HS-5 (cell line): ENCODE measurements at regions not wholly inside any gene's neighbourhood (a gene's known extent, or its start where the extent isn't known, plus 50 kb on each side); places are given as distances from the start of the nearest gene placed in this dataset.

Experiments
- DNase-seq: peaks from one replicate; pipeline ENCODE4 v3.0.0-alpha.2; 2012; ENCODE audit warnings: low read depth

- no peak for DNase-seq
Observed at GRCh38 chr13:37361608-37362007, 237.0 kb downstream of the POSTN start.

GRCh38 chr13:37360556-37360955 is 238.0 kb downstream of the POSTN start:
- DNase-seq, result no peak

- DNase-seq, result no peak
Observed at GRCh38 chr13:37357548-37357947, 241.0 kb downstream of the POSTN start.

- DNase-seq, result no peak
Observed at GRCh38 chr13:37353911-37354310, 244.7 kb downstream of the POSTN start.

- no peak for DNase-seq
Observed at GRCh38 chr13:37351211-37351610, 245.7 kb upstream of the CSNK1A1L start.

GRCh38 chr13:37349916-37350315 is 244.5 kb upstream of the CSNK1A1L start:
- DNase-seq, result no peak

- no peak for DNase-seq
Observed at GRCh38 chr13:37348916-37349643, 243.6 kb upstream of the CSNK1A1L start.

GRCh38 chr13:37345869-37346268 is 240.4 kb upstream of the CSNK1A1L start:
- DNase-seq, result no peak

GRCh38 chr13:37345391-37345790 is 239.9 kb upstream of the CSNK1A1L start:
- no peak for DNase-seq

- DNase-seq, result no peak
Observed at GRCh38 chr13:37344056-37344455, 238.6 kb upstream of the CSNK1A1L start.

- no peak for DNase-seq
Observed at GRCh38 chr13:37342205-37342604, 236.7 kb upstream of the CSNK1A1L start.

- no peak for DNase-seq
Observed at GRCh38 chr13:37340901-37341670, 235.6 kb upstream of the CSNK1A1L start.

GRCh38 chr13:37339386-37339735 is 233.9 kb upstream of the CSNK1A1L start:
- DNase-seq, result no peak

- DNase-seq, result no peak
Observed at GRCh38 chr13:37338726-37339385, 233.4 kb upstream of the CSNK1A1L start.

- no peak for DNase-seq
Observed at GRCh38 chr13:37326334-37326733, 220.9 kb upstream of the CSNK1A1L start.

GRCh38 chr13:37319031-37319443 is 213.6 kb upstream of the CSNK1A1L start:
- DNase-seq, result no peak

- DNase-seq, result no peak
Observed at GRCh38 chr13:37316935-37317334, 211.5 kb upstream of the CSNK1A1L start.

GRCh38 chr13:37313372-37313771 is 207.9 kb upstream of the CSNK1A1L start:
- DNase-seq, result peak; percentile 63

GRCh38 chr13:37306778-37307544 is 201.5 kb upstream of the CSNK1A1L start:
- DNase-seq, result peak; percentile 64

GRCh38 chr13:37303606-37304005 is 198.1 kb upstream of the CSNK1A1L start:
- DNase-seq, result no peak

GRCh38 chr13:37302686-37303085 is 197.2 kb upstream of the CSNK1A1L start:
- DNase-seq, result no peak

GRCh38 chr13:37295573-37295972 is 190.1 kb upstream of the CSNK1A1L start:
- DNase-seq, result no peak
